ENCODE measurements at regions not wholly inside any gene's neighbourhood (a gene's known extent, or its start where the extent isn't known, plus 50 kb on each side); places are given as distances from the start of the nearest gene placed in this dataset.
A peak's percentile ranks its signal among the peaks of the same experiment; 100 is the strongest.

- TF ChIP-seq CTCF (conservative IDR thresholded peaks at IDR 0.05; ENCODE audit: control insufficient read depth, insufficient read depth, low read depth, low read length): no peak
- DNase-seq (ENCODE audit: low read depth): peak; percentile 31
These were observed 382.4 kb downstream of the VRK1 start for GRCh38 chr14:97179573-97179972.

GRCh38 chr14:97180304-97181200, 383.4 kb downstream of the VRK1 start:
- peak; percentile 77 for DNase-seq (ENCODE audit: low read depth)

More at GRCh38 chr14:97179573-97179972, 382.4 kb downstream of the VRK1 start:
- no peak overlapping the region for H3K4me3 ChIP-seq (ENCODE audit: control insufficient read depth, low read depth, low read length)

GRCh38 chr14:97185186-97185585, 388.0 kb downstream of the VRK1 start:
- peak; percentile 7 for DNase-seq (ENCODE audit: low read depth)
- no peak overlapping the region for H3K4me3 ChIP-seq (ENCODE audit: control insufficient read depth, low read depth, low read length)
- no peak for TF ChIP-seq CTCF (conservative IDR thresholded peaks at IDR 0.05; ENCODE audit: control insufficient read depth, insufficient read depth, low read depth, low read length)

More at GRCh38 chr14:97180304-97181200, 383.4 kb downstream of the VRK1 start:
- TF ChIP-seq CTCF (conservative IDR thresholded peaks at IDR 0.05; ENCODE audit: control insufficient read depth, insufficient read depth, low read depth, low read length): peak; percentile 24
- H3K4me3 ChIP-seq (ENCODE audit: control insufficient read depth, low read depth, low read length): no peak overlapping the region

GRCh38 chr14:97187916-97188315, 390.7 kb downstream of the VRK1 start:
- no peak overlapping the region for H3K4me3 ChIP-seq (ENCODE audit: control insufficient read depth, low read depth, low read length)
- no peak for DNase-seq (ENCODE audit: low read depth)
- TF ChIP-seq CTCF (conservative IDR thresholded peaks at IDR 0.05; ENCODE audit: control insufficient read depth, insufficient read depth, low read depth, low read length): no peak

GRCh38 chr14:97196336-97196735, 399.2 kb downstream of the VRK1 start:
- TF ChIP-seq CTCF (conservative IDR thresholded peaks at IDR 0.05; ENCODE audit: control insufficient read depth, insufficient read depth, low read depth, low read length): no peak
- no peak for DNase-seq (ENCODE audit: low read depth)
- no peak overlapping the region for H3K4me3 ChIP-seq (ENCODE audit: control insufficient read depth, low read depth, low read length)

GRCh38 chr14:97198813-97199212, 401.6 kb downstream of the VRK1 start:
- DNase-seq (ENCODE audit: low read depth): no peak
- H3K4me3 ChIP-seq (ENCODE audit: control insufficient read depth, low read depth, low read length): no peak overlapping the region
- no peak for TF ChIP-seq CTCF (conservative IDR thresholded peaks at IDR 0.05; ENCODE audit: control insufficient read depth, insufficient read depth, low read depth, low read length)

Measured in fibroblast of mammary gland (primary cell).